ENCODE measurements at regions not wholly inside any gene's neighbourhood (a gene's known extent, or its start where the extent isn't known, plus 50 kb on each side); places are given as distances from the start of the nearest gene placed in this dataset.

GRCh38 chr6:2404211-2404929, 159.0 kb upstream of the GMDS start:
- TF ChIP-seq POLR2A (IDR thresholded peaks at IDR 0.05; ENCODE audit: extremely low read depth, insufficient read length): no peak
- no peak for TF ChIP-seq MYC (IDR thresholded peaks at IDR 0.05; ENCODE audit: low read depth, low read length)
- TF ChIP-seq MAX (IDR thresholded peaks at IDR 0.05; ENCODE audit: low read depth, low read length): no peak
- no peak for TF ChIP-seq CTCF (IDR thresholded peaks at IDR 0.05; ENCODE audit: low read depth, low read length)
- H3K4me3 ChIP-seq (ENCODE audit: low read depth, low read length): no peak overlapping the region
- DNase-seq (ENCODE audit: low read depth): no peak

GRCh38 chr6:2403546-2403945, 158.1 kb upstream of the GMDS start:
- no peak overlapping the region for H3K4me3 ChIP-seq (ENCODE audit: low read depth, low read length)
- DNase-seq (ENCODE audit: low read depth): no peak
- TF ChIP-seq POLR2A (IDR thresholded peaks at IDR 0.05; ENCODE audit: extremely low read depth, insufficient read length): no peak
- TF ChIP-seq MYC (IDR thresholded peaks at IDR 0.05; ENCODE audit: low read depth, low read length): no peak
- TF ChIP-seq MAX (IDR thresholded peaks at IDR 0.05; ENCODE audit: low read depth, low read length): no peak
- no peak for TF ChIP-seq CTCF (IDR thresholded peaks at IDR 0.05; ENCODE audit: low read depth, low read length)

- TF ChIP-seq MAX (IDR thresholded peaks at IDR 0.05; ENCODE audit: low read depth, low read length): no peak
- no peak for TF ChIP-seq POLR2A (IDR thresholded peaks at IDR 0.05; ENCODE audit: extremely low read depth, insufficient read length)
- TF ChIP-seq CTCF (IDR thresholded peaks at IDR 0.05; ENCODE audit: low read depth, low read length): no peak
- TF ChIP-seq MYC (IDR thresholded peaks at IDR 0.05; ENCODE audit: low read depth, low read length): no peak
- no peak overlapping the region for H3K4me3 ChIP-seq (ENCODE audit: low read depth, low read length)
- DNase-seq (ENCODE audit: low read depth): no peak
Observed at GRCh38 chr6:2396846-2397630, 151.6 kb upstream of the GMDS start.

- TF ChIP-seq MAX (IDR thresholded peaks at IDR 0.05; ENCODE audit: low read depth, low read length) (no peak), POLR2A (IDR thresholded peaks at IDR 0.05; ENCODE audit: extremely low read depth, insufficient read length) (no peak), MYC (IDR thresholded peaks at IDR 0.05; ENCODE audit: low read depth, low read length) (no peak), CTCF (IDR thresholded peaks at IDR 0.05; ENCODE audit: low read depth, low read length) (no peak)
Observed at GRCh38 chr6:2396042-2396657, 150.7 kb upstream of the GMDS start.

GRCh38 chr6:2388554-2389324, 143.3 kb upstream of the GMDS start:
- TF ChIP-seq MYC (IDR thresholded peaks at IDR 0.05; ENCODE audit: low read depth, low read length): no peak
- no peak for TF ChIP-seq POLR2A (IDR thresholded peaks at IDR 0.05; ENCODE audit: extremely low read depth, insufficient read length)
- no peak for TF ChIP-seq MAX (IDR thresholded peaks at IDR 0.05; ENCODE audit: low read depth, low read length)
- TF ChIP-seq CTCF (IDR thresholded peaks at IDR 0.05; ENCODE audit: low read depth, low read length): no peak
- DNase-seq (ENCODE audit: low read depth): no peak
- H3K4me3 ChIP-seq (ENCODE audit: low read depth, low read length): no peak overlapping the region

More at GRCh38 chr6:2396042-2396657, 150.7 kb upstream of the GMDS start:
- DNase-seq (ENCODE audit: low read depth): no peak
- no peak overlapping the region for H3K4me3 ChIP-seq (ENCODE audit: low read depth, low read length)

Measured in NB4 (cell line).